HEK293T (cell line): ENCODE measurements at regions not wholly inside any gene's neighbourhood (a gene's known extent, or its start where the extent isn't known, plus 50 kb on each side); places are given as distances from the start of the nearest gene placed in this dataset.

Experiments
- ARNT ChIP-seq: fragments of 450-650 bp; IDR thresholded peaks from 2 replicates; pipeline ENCODE4 v1.6.1; 2017; ENCODE audit warnings: mild to moderate bottlenecking
- BHLHE40 ChIP-seq: fragments of 450-650 bp; IDR thresholded peaks from 2 replicates; pipeline ENCODE4 v1.6.1; 2016; ENCODE audit warnings: mild to moderate bottlenecking, moderate library complexity, borderline replicate concordance
- ELF4 ChIP-seq: fragments of 450-650 bp; IDR thresholded peaks from 2 replicates; pipeline ENCODE4 v1.6.1; 2017; ENCODE audit warnings: antibody characterized with exemption
- FOXM1 ChIP-seq: fragments of 450-650 bp; IDR thresholded peaks from 2 replicates; pipeline ENCODE4 v1.6.1; 2017; ENCODE audit warnings: mild to moderate bottlenecking, borderline replicate concordance
- HDGF ChIP-seq: fragments of 450-650 bp; IDR thresholded peaks from 2 replicates; pipeline ENCODE4 v1.6.1; 2017; ENCODE audit warnings: antibody characterized with exemption, borderline replicate concordance
- L3MBTL2 ChIP-seq: fragments of 450-650 bp; conservative IDR thresholded peaks from 2 replicates; pipeline ENCODE4 v1.6.1; 2016; ENCODE audit warnings: mild to moderate bottlenecking
- NFRKB ChIP-seq: fragments of 450-650 bp; IDR thresholded peaks from 2 replicates; pipeline ENCODE4 v1.6.1; 2016; ENCODE audit warnings: mild to moderate bottlenecking, moderate library complexity
- SP1 ChIP-seq: fragments of 450-650 bp; IDR thresholded peaks from 2 replicates; pipeline ENCODE4 v1.6.1; 2017
- SUZ12 ChIP-seq: fragments of 450-650 bp; IDR thresholded peaks from 2 replicates; pipeline ENCODE4 v1.6.1; 2016; ENCODE audit warnings: mild to moderate bottlenecking
- TARDBP ChIP-seq: fragments of 450-650 bp; IDR thresholded peaks from 2 replicates; pipeline ENCODE4 v1.6.1; 2016
- ZNF384 ChIP-seq: fragments of 450-650 bp; IDR thresholded peaks from 2 replicates; pipeline ENCODE4 v1.6.1; 2016

- no peak for TF ChIP-seq TARDBP
- TF ChIP-seq ARNT = no peak
- no peak for TF ChIP-seq SP1
- no peak for TF ChIP-seq SUZ12
- no peak for TF ChIP-seq L3MBTL2
- no peak for TF ChIP-seq ZNF384
- no peak for TF ChIP-seq BHLHE40
- TF ChIP-seq FOXM1 = no peak
- no peak for TF ChIP-seq NFRKB
- TF ChIP-seq ELF4 = no peak
- no peak for TF ChIP-seq HDGF
Observed at GRCh38 chr5:91532779-91533178, 149.7 kb upstream of the ARRDC3 start.
